Neural cell (in vitro differentiated cells): ENCODE measurements at regions not wholly inside any gene's neighbourhood (a gene's known extent, or its start where the extent isn't known, plus 50 kb on each side); places are given as distances from the start of the nearest gene placed in this dataset.

Experiments used
- H2AFZ ChIP-seq: fragments of 200-600, 300-800 bp; sonication (generic), shearing (Covaris generic); 2 replicates; pipeline ENCODE4 v1.6.0; 2014; ENCODE audit warnings: low read depth, mild to moderate bottlenecking, antibody characterized with exemption, low read length, moderate library complexity
- H3F3A ChIP-seq: fragments of 200-600 bp; shearing (Covaris generic); 2 replicates; pipeline ENCODE4 v1.6.1; 2016; ENCODE audit warnings: mild to moderate bottlenecking, moderate library complexity, mixed read lengths, antibody characterized with exemption, low read length; ENCODE audit not compliant: insufficient read depth, poor library complexity, severe bottlenecking
- H3K27ac ChIP-seq: fragments of 200-600, 300-800 bp; sonication (generic), shearing (Covaris generic); 2 replicates; pipeline ENCODE4 v1.5.1; 2014; ENCODE audit warnings: mild to moderate bottlenecking, low read length, moderate library complexity
- H3K27me3 ChIP-seq: fragments of 300-800, 200-600 bp; sonication (generic), shearing (Covaris generic); 2 replicates; pipeline ENCODE4 v1.6.0; 2014; ENCODE audit warnings: mild to moderate bottlenecking, low read depth, low read length, moderate library complexity; ENCODE audit not compliant: insufficient read depth
- H3K36me3 ChIP-seq: fragments of 300-800, 200-600 bp; sonication (generic), shearing (Covaris generic); 2 replicates; pipeline ENCODE4 v1.5.1; 2014; ENCODE audit warnings: mild to moderate bottlenecking, antibody characterized with exemption, low read length, moderate library complexity; ENCODE audit not compliant: insufficient read depth
- H3K4me2 ChIP-seq: fragments of 300-800, 200-600 bp; sonication (generic), shearing (Covaris generic); 2 replicates; pipeline ENCODE4 v1.6.0; 2014; ENCODE audit warnings: mild to moderate bottlenecking, low read length
- H3K4me3 ChIP-seq: fragments of 300-800, 200-600 bp; sonication (generic), shearing (Covaris generic); 2 replicates; pipeline ENCODE4 v1.5.1; 2014; ENCODE audit warnings: mild to moderate bottlenecking, low read length, moderate library complexity
- H3K79me2 ChIP-seq: fragments of 200-600 bp; shearing (Covaris generic); replicated peaks from 2 replicates; pipeline ENCODE4 v1.6.0; 2014; ENCODE audit warnings: mild to moderate bottlenecking, low read length, moderate library complexity; ENCODE audit not compliant: insufficient read depth
- H3K9ac ChIP-seq: fragments of 300-800, 200-600 bp; sonication (generic), shearing (Covaris generic); 2 replicates; pipeline ENCODE4 v1.6.1; 2016; ENCODE audit warnings: mild to moderate bottlenecking, low read length, mixed read lengths
- H3K9me2 ChIP-seq: fragments of 200-600 bp; shearing (Covaris generic); 2 replicates; pipeline ENCODE4 v1.6.1; 2016; ENCODE audit warnings: mild to moderate bottlenecking, low read length, mixed read lengths; ENCODE audit not compliant: insufficient read depth
- H3K9me3 ChIP-seq: fragments of 200-600, 300-800 bp; sonication (generic), shearing (Covaris generic); 2 replicates; pipeline ENCODE4 v1.6.1; 2016; ENCODE audit warnings: mild to moderate bottlenecking, mixed run types, low read length, moderate library complexity, mixed read lengths
- H4K20me1 ChIP-seq: fragments of 200-600 bp; shearing (Covaris generic); 2 replicates; pipeline ENCODE4 v1.6.1; 2016; ENCODE audit warnings: mild to moderate bottlenecking, mixed run types; ENCODE audit not compliant: insufficient read depth
- EP300 ChIP-seq: fragments of 450-650 bp; conservative IDR thresholded peaks from 2 replicates; pipeline ENCODE4 v1.6.1; 2014; ENCODE audit warnings: antibody characterized with exemption, mild to moderate bottlenecking, moderate library complexity; ENCODE audit not compliant: poor library complexity, severe bottlenecking
- EZH2 ChIP-seq: fragments of 200-600, 300-800 bp; shearing (Covaris generic), sonication (generic); IDR thresholded peaks from 2 replicates; pipeline ENCODE4 v1.6.1; 2014; ENCODE audit warnings: antibody characterized with exemption, low read length, borderline replicate concordance, mild to moderate bottlenecking; ENCODE audit not compliant: insufficient read depth, poor library complexity, severe bottlenecking
- MXI1 ChIP-seq: fragments of 450-650 bp; conservative IDR thresholded peaks from 2 replicates; pipeline ENCODE4 v1.6.1; 2014; ENCODE audit warnings: antibody characterized with exemption, mild to moderate bottlenecking; ENCODE audit not compliant: poor library complexity, severe bottlenecking
- POLR2AphosphoS5 ChIP-seq: IDR thresholded peaks from 2 replicates; pipeline ENCODE4 v1.6.1; 2012
- RAD21 ChIP-seq: fragments of 450-650 bp; conservative IDR thresholded peaks from 2 replicates; pipeline ENCODE4 v1.6.1; 2014; ENCODE audit warnings: antibody characterized with exemption, mild to moderate bottlenecking, moderate library complexity
- SMC3 ChIP-seq: fragments of 450-650 bp; conservative IDR thresholded peaks from 2 replicates; pipeline ENCODE4 v1.6.1; 2014; ENCODE audit warnings: antibody characterized with exemption, mild to moderate bottlenecking, moderate library complexity; ENCODE audit not compliant: poor library complexity
- TAF1 ChIP-seq: IDR thresholded peaks from 2 replicates; pipeline ENCODE4 v1.6.1; 2012; ENCODE audit warnings: low read depth
- TF ChIP-seq, protein P1 (sequence below): IDR thresholded peaks from 2 replicates; pipeline ENCODE4 v1.6.1; 2012; ENCODE audit warnings: borderline replicate concordance
- TF ChIP-seq, protein P2 (sequence below): fragments of 450-650 bp; IDR thresholded peaks from 2 replicates; pipeline ENCODE4 v1.5.1; 2014; ENCODE audit warnings: antibody characterized with exemption, mild to moderate bottlenecking, moderate library complexity; ENCODE audit not compliant: poor library complexity, severe bottlenecking

GRCh38 chr13:103451656-103452055 is 385.4 kb upstream of the SLC10A2 start:
- H3K27me3 ChIP-seq, result no peaks in the 10 kb centered on the region
- H3K4me2 ChIP-seq, result no peak overlapping the region
- H3K9me3 ChIP-seq, result no peaks in the 10 kb centered on the region
- TF ChIP-seq EP300, result no peak
- TF ChIP-seq, protein P1, sequence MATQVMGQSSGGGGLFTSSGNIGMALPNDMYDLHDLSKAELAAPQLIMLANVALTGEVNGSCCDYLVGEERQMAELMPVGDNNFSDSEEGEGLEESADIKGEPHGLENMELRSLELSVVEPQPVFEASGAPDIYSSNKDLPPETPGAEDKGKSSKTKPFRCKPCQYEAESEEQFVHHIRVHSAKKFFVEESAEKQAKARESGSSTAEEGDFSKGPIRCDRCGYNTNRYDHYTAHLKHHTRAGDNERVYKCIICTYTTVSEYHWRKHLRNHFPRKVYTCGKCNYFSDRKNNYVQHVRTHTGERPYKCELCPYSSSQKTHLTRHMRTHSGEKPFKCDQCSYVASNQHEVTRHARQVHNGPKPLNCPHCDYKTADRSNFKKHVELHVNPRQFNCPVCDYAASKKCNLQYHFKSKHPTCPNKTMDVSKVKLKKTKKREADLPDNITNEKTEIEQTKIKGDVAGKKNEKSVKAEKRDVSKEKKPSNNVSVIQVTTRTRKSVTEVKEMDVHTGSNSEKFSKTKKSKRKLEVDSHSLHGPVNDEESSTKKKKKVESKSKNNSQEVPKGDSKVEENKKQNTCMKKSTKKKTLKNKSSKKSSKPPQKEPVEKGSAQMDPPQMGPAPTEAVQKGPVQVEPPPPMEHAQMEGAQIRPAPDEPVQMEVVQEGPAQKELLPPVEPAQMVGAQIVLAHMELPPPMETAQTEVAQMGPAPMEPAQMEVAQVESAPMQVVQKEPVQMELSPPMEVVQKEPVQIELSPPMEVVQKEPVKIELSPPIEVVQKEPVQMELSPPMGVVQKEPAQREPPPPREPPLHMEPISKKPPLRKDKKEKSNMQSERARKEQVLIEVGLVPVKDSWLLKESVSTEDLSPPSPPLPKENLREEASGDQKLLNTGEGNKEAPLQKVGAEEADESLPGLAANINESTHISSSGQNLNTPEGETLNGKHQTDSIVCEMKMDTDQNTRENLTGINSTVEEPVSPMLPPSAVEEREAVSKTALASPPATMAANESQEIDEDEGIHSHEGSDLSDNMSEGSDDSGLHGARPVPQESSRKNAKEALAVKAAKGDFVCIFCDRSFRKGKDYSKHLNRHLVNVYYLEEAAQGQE, result no peak
- H3K79me2 ChIP-seq, result no peaks in the 10 kb centered on the region
- H3K36me3 ChIP-seq, result no peaks in the 10 kb centered on the region
- no peaks in the 10 kb centered on the region for H3K9me2 ChIP-seq
- no peak overlapping the region for H3K27ac ChIP-seq
- H2AFZ ChIP-seq, result no peak overlapping the region
- no peak overlapping the region for H3K9ac ChIP-seq
- H4K20me1 ChIP-seq, result no peaks in the 10 kb centered on the region
- H3K4me3 ChIP-seq, result no peak overlapping the region
- H3F3A ChIP-seq, result no peaks in the 10 kb centered on the region

DNA sequence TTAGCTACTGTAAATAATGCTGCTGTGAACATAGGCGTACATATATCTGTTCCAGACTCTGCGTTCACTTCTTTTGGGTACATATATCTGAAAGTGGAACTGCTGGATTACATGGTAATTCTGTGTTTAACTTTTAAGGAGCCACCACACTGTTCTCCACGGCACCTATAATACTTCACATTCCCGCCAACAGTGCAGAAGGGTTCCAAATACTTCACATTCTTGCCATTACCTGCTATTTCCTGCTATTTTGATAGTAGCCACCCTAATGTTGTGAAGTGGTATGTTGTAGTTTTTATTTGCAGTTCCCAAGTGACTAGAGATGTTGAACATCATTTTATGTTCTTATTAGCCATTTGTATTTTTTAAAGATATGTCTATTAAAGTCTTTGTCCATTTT is 377.4 kb upstream of the SLC10A2 start:
- Histone ChIP-seq H3K36me3 (no peaks in the 10 kb centered on the region), H3K27ac (no peak overlapping the region), H3K9ac (no peak overlapping the region), H2AFZ (no peak overlapping the region), H3F3A (no peaks in the 10 kb centered on the region), H3K4me3 (no peak overlapping the region), H4K20me1 (no peaks in the 10 kb centered on the region), H3K27me3 (no peaks in the 10 kb centered on the region), H3K9me3 (no peaks in the 10 kb centered on the region), H3K4me2 (no peak overlapping the region), H3K79me2 (no peaks in the 10 kb centered on the region), H3K9me2 (no peaks in the 10 kb centered on the region)
- TF ChIP-seq TAF1 (no peak), MXI1 (no peak), EZH2 (no peak), POLR2AphosphoS5 (no peak), RAD21 (no peak), SMC3 (no peak), EP300 (no peak)
- TF ChIP-seq, protein P1, result no peak
- TF ChIP-seq, protein P2, sequence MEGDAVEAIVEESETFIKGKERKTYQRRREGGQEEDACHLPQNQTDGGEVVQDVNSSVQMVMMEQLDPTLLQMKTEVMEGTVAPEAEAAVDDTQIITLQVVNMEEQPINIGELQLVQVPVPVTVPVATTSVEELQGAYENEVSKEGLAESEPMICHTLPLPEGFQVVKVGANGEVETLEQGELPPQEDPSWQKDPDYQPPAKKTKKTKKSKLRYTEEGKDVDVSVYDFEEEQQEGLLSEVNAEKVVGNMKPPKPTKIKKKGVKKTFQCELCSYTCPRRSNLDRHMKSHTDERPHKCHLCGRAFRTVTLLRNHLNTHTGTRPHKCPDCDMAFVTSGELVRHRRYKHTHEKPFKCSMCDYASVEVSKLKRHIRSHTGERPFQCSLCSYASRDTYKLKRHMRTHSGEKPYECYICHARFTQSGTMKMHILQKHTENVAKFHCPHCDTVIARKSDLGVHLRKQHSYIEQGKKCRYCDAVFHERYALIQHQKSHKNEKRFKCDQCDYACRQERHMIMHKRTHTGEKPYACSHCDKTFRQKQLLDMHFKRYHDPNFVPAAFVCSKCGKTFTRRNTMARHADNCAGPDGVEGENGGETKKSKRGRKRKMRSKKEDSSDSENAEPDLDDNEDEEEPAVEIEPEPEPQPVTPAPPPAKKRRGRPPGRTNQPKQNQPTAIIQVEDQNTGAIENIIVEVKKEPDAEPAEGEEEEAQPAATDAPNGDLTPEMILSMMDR, result no peak
